ENCODE measurements at regions not wholly inside any gene's neighbourhood (a gene's known extent, or its start where the extent isn't known, plus 50 kb on each side); places are given as distances from the start of the nearest gene placed in this dataset.
"Not testable (repeated sequence)": the region's sequence is repeated elsewhere in the genome, so short reads cannot be mapped to it uniquely, and the experiment has no call there.

DNA sequence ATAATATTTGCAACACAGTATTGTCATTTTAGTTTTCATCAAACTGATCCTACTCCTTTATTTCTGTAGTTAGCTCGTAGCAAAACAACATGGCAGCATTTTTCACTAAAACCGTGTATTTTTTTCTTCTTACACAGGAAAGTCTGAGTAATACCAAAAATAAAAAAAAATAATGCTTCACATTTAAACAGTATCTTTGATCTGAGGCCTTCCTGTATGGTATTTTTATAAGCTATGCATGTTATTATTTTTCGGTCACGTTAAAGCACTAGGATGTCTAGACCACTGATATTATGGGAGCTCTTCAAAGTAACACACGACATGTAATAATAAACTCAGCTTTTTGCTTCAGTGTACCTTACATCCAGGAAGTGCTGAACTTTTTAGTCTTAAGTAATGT, 94.1 kb upstream of the SRD5A3 start:
- DNase-seq = no peak

DNA sequence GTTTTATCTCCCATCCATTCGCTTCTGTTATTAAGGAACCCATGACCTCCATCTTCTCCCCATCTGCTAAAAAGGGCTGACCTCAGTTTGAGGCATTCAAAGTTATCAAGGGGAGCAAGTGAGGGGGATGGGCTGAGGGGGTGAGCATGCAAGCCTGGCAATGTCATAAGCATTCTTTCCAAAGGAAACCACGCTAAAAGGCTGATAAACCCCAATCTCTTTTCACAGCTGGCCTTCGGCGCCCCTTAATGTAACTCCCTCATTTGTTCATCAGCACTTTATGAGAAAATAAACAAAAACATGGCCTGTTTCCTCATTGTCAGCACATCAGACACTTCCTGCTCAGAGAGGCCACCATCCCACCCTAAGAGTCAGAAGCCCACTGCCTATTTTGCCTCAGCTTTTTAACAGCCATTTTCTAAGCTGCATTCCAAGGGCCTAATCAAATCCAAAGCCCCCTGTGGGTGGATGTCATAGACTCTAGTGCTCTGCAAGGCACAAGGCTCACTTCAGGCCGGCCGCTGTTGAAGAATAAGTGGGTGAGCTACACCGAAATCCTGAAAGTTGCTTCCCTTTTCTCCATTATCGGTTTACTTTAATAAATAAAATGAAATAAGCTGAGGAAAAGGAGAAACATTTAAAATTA, 92.0 kb upstream of the SRD5A3 start:
- no peak for DNase-seq

DNA sequence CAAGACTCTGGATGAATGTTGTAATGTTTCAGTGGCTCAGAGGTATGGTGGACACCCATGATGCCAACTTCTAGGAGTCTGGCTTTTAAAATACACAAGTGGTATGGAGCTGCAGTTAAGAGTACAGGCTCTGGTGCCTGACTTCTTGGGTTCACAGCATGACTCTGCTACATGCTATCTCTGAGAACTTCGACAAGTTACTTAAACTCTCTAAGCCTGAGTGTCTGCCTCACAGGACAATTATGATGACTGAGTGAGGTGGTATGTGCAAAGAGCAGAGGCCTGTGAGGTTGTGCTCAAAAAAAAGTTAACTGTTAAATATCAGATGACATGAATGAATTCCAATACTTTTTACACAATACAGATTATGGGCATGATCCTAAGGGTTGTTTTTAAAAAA, 90.9 kb upstream of the SRD5A3 start:
- no peak for DNase-seq

DNA sequence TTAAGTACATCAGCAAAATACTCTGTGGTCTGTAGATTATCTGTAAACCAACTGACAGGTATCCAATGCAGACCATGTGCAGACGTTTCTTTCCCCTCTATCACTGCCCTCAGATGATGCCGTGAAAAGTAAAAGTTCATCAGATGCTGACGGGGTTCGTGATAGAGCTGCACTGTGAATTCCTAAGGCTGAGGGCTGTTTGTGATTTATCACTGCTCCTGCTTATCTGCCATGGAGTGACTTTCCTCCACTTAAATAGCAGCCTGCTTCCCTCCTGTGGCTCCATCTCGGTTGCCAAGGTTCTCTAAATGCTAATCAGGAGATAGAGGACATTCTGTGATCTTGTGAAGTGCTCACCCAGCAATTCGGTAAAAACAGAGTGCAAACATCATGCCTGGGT, 89.3 kb upstream of the SRD5A3 start:
- no peak for DNase-seq

GRCh38 chr4:55258152-55258865, 87.7 kb upstream of the SRD5A3 start:
- no peak for DNase-seq

DNA sequence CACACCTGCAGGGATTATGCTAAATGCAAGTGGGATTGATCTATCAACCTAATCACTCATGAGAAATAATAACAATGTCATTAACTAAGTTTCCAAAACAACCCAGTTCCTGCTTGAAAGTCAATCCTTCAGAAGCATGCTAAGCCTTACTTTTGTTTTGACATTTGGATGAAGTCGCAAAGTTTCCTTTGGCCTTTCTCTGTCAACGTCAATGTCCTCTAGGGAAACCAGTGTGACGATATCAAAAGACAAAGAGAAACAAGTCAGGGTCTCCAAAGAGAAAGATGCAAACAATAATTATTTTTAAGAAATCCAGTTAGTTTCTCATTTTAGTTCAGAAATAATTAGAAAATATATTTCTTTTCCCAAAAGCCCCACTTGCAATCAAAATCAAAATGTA, 86.7 kb upstream of the SRD5A3 start:
- no peak for DNase-seq

DNA sequence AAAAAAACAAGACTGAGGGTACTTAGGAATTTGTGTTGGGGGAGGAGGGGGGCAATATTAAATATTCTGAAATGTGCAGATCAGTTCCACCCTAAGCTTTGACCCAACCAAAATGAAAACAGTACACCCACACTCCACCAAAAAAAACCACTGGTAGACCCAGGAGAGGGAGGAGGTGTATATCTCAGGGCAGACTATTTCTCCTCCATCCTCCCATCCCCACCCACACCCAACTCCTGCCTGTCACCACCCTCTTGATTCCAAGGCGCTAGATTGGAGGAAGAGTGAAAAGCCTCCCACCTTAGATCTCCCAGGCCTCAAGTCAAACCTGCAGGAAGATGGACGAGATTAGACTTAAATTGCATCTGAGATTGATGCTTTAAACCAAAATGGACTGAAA, 76.6 kb upstream of the SRD5A3 start:
- DNase-seq = no peak

DNA sequence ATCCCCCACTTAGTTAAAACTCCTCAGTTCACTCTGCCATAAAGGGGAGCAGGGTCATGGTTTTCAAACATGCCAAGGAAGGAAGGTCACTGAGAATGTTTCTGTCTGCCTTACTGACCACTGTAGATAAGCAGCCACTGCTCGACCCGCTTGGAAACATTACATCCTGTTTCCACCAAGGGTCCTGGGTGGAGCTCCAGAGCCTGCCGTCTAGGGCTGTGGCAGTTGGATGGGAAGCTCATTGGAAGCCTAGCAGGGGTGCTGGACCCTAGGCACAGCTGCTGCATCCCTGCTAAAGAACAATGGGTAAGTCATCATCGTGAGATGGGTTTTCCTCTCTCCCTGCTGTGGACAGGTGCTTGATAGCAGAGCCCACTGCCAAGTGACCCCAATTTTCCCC, 76.0 kb upstream of the SRD5A3 start:
- DNase-seq = no peak

DNA sequence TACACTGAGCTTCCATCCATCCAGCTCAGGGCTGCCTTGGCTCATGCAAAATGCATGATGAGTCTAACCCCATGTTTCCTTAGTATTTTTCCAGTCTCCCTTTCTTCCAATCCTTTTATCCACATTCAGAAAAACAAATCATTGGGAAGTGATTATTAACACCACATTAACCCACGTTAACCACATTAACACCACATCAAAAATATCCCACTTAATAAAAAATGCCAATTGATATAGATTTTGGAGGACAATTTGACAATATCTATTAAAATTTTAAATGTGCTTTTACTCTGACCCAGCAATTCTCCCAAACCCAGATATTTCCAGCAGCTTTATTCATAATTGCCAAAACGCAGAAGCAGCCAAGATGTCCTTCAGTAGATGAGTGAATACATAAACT, 75.6 kb upstream of the SRD5A3 start:
- DNase-seq = no peak

DNA sequence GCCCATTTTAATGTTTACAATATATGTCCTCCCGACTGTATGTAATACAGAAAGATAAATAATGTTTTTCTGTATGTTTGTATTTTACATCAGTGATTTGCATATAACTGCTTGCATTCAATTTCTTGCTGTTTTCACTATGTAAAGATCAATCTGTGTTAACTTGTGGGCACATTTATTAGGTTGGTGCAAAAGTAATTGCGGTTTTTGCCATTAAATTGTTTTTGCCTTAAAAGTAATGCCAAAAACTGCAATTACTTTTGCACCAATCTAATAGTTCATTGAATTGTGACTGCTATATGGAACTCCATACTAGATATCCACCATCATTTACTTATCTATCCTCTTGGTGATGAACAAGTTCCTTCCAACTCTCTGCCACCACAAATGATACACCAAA, 73.9 kb upstream of the SRD5A3 start:
- DNase-seq = no peak

DNA sequence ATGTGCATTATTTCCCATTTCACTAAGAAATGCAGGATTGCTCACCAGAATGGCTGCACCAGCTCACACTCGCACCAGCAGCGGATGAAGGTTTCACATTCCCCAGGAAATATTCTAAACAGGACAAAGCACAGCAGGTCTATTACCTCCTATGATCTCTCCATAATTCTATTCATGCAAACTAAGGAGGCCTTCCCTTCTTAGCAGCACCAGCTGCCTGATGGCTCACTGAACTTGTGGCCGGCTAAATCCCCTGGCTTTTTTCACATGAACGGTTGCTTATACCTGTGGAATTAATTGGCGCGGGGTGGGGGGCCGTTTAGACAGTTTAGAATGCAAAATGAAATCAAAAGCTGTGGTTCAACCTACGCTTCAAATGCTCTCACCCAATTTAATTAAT, 73.5 kb upstream of the SRD5A3 start:
- peak; percentile 7 for DNase-seq

- no peak for DNase-seq
Measured at GRCh38 chr4:55277011-55277410, 69.0 kb upstream of the SRD5A3 start.

DNA sequence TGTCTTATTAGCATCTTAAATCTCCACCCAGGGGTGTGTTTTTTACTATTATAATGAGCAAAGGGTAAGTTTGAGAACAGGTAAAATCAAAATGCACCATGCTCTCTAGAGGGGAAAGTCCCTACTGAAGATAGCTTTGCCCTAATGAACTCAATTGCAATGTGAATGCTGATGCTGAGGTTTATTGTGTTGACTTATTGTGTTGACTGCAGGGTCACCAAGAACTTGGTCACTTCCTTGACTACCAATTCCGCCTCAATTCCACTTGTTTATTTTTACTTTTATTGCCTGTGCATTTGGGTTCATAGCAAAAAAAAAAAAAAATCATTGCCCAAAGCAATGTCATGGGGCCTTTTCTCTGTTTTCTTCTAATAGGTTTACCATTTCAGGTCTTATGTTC, 67.7 kb upstream of the SRD5A3 start:
- no peak for DNase-seq

GRCh38 chr4:55280474-55280873, 65.6 kb upstream of the SRD5A3 start:
- not testable (repeated sequence) for DNase-seq

DNA sequence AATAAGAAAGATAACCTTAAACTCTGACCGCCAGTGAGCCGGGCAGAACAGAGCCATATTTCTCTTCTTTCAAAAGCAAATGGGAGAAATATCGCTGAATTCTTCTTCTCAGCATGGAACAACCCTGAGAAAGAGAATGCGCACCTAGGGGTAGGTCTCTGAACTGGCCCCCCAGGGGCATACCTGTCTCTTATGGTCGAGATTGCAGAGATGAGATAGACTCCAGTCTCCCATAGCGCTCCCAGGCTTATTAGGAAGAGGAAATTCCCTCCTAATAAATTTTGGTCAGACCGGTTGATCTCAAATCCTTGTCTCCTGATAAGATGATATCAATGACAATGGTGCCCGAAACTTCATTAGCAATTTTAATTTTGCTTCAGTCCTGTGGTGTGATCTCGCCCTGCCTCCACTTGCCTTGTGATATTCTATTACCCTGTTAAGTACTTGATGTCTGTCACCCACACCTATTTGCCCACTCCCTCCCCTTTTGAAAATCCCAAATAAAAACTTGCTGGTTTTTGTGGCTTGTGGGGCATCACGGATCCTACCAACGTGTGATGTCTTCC, 64.8 kb upstream of the SRD5A3 start:
- not testable (repeated sequence) for DNase-seq

DNA sequence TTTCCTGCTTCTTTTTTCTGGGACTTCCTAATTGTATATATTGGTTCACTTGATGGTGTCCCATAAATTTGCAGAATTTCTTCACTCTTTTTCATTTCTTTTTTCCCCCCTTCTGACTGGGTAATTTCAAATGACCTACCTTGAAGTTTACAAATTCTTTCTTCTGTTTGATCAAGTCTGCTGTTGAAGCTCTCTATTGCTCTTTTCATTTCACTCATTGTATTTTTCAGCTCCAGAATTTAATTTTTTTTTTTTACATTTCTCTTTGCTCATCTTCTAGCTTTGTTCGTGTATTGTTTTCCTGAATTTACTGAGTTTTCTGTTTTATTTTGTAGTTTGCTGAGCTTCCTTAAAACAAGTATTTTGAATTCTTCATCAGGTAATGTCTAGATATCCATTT, 61.7 kb upstream of the SRD5A3 start:
- DNase-seq = no peak

GRCh38 chr4:55291227-55291640, 54.8 kb upstream of the SRD5A3 start:
- no peak for DNase-seq

DNA sequence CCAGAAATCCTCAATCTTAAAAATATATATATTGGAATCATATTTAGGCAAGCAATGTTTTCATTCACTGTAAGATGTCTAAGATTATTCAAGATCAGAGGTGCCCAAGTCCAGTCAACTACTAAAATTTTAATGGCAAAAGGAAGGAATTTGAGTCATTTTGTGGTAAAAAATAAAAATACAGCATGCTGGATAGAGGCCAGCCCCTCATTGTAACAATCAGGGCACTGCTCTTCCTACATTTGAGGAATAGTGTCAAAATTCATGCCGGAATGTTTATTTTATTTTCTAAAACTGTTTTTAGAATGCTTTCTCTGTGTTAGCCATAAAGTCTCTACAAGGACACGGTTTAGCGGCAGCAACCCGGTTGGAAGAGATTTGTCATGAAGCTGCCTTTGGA, 49.9 kb upstream of the SRD5A3 start:
- no peak for DNase-seq

Measured in NCI-H82 (cell line).